GM18505 (cell line): ENCODE measurements at regions not wholly inside any gene's neighbourhood (a gene's known extent, or its start where the extent isn't known, plus 50 kb on each side); places are given as distances from the start of the nearest gene placed in this dataset.

Experiments used
- ATAC-seq: cut with Tn5 transposase; IDR thresholded peaks from one replicate; pipeline ENCODE4 v1.9.1; 2021; ENCODE audit not compliant: unreplicated experiment
- POLR2A ChIP-seq: IDR thresholded peaks from 4 replicates; pipeline ENCODE4 v1.6.1; 2011; ENCODE audit warnings: borderline replicate concordance; ENCODE audit not compliant: insufficient read depth, insufficient read length; ENCODE audit errors: extremely low read depth

DNA sequence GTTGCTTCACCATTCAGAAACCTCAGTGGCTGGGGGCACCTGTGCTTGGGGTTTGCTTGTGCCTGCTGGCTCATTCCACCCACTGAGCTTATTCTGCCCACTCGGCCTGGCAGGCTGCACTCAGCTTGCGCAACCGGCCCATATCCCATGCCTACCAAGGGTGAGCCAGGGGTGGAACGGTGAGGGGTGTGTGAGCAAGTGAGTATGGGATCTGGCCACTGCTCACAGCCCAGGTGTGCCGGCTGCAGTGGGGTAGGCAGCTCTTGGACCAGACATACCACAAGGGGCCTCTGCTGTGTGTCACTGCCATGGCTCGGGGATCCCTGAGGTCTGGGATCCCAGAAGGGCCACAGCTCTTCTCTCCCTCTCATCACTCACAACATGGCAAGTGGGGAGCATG lies 1000.5 kb upstream of the CRIM1 start:
- no peak for TF ChIP-seq POLR2A

DNA sequence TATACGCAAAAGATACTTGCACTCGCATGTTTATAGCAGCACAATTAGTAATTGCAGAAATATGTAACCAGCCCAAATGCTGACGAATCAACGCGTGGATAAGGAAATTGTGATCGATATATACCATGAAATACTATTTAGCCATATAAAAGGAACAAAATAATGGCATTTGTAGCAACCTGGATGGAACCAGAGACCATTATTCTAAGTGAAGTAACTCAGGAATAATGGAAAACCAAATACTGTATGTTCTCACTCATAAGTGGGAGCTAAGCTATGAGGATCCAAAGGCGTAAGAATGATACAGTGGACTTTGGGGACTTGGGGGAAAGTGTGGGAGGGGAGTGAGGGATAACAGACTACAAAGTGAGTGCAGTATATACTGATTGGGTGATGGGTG lies 1008.0 kb upstream of the CRIM1 start:
- ATAC-seq: no peak
- TF ChIP-seq POLR2A: no peak

More for the DNA sequence above, 1000.5 kb upstream of the CRIM1 start:
- ATAC-seq: no peak

DNA sequence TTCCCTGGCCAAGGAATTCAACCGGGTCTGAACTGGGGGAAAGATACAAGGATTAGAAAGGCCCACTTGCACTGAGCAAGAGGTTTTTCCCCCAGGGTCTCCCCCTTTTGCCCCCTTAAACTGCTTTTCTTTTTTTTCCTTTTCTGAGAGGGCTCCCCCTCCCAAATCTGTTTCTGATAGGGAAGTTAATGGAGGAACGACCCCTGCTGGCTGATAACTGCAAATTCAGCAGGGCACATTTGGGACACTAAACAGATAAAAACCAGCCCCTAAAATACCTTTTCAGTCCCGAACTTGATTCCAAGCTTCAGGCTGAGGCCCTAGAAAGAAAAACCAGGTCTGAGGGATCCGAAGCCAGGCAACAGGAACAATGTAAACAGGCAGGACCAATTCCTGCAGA lies 1012.4 kb upstream of the CRIM1 start:
- no peak for ATAC-seq
- TF ChIP-seq POLR2A: no peak

DNA sequence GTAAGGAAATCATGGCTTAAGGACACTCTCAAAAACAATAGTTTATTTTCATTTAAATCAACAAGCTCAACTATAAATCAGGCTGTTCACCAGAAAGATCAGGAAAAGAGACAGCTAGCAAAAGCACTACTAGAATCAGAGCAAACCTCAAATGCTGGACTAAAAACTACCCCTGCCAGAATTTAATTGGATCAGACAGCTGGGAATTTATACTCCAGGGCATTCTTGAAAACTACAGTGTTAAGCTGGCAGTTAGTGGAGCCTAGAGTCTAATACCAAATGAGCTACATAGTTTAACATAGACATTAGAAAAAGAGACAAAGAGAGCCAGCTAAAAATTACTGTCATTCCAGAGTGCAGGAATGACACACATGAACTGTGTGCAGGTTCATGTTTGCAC lies 1016.4 kb upstream of the CRIM1 start:
- no peak for ATAC-seq
- TF ChIP-seq POLR2A: no peak

DNA sequence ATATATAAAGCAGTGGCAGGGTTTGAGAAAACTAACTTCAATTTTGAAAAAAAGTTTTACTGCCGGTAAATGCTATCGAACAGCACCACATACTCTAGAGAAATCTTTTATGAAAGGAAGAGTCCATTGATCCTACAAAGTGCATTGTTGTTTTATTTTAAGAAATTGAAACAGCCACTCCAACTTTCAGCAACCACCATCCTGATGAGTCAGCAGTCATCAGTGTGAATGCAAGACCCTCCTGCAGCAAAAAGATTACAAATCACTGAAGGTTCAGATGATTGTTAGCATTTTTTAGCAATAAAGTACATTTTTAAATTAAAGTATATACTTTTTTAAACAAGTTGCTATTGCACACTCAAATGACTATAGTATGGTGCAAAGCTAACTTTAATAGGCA lies 1017.7 kb upstream of the CRIM1 start:
- no peak for TF ChIP-seq POLR2A
- no peak for ATAC-seq

DNA sequence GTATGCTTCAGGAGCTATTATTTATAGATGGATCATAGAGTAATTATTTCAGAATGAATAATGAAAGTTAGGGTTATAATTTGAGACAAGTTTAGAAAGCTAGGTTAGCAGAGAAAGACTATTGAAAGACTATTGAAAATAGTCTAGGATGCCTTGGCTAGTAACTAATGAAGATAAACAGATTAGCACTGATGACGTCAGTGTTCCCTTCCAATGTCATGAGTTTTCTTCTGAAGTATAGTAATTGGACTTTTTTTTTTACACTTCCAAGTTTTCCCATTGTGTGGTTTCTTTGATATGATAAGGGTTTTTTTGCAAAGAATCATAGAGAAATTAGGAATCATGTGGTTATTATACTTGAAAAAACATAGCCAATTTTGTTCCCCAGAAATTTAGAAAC lies 1041.5 kb upstream of the CRIM1 start:
- no peak for ATAC-seq
- no peak for TF ChIP-seq POLR2A

DNA sequence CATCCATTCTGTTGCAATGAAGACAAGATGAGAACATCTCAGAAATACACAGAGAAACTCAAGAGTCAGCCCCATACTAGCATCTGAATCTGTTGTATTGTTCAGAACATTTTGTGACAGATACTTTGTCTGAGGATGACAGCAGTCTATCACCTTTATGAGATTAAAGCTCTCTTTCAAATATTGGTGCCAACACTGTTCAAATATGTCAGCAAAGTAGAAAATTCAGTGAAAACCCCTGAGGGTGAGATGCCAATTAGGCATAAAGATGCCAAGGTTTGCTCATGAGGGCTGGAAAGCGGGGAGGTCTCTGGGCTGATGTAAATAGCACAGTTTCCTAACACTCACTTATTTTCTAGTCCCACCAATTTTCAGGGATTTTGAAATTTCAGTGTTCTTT lies 1054.2 kb upstream of the CRIM1 start:
- TF ChIP-seq POLR2A: no peak
- no peak for ATAC-seq

DNA sequence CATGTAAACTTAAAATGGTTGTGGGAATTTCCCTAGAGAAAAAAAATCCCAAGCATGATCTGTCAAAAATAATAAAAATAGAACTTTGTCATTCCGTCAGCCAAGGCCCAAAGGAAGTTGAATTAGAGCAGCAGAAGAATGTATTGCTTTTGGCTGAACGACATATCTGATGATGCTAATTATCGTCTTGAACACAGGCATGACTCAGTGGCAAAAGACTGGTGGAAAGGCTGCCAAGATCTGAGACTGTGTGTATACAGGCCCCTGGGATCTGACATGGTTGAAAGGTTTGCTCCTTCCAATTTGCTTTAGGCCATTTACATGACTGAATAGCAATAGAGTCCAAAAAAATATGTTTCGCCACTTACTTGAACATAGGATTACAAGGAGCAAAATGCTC lies 1057.1 kb upstream of the CRIM1 start:
- TF ChIP-seq POLR2A: no peak
- ATAC-seq: no peak

DNA sequence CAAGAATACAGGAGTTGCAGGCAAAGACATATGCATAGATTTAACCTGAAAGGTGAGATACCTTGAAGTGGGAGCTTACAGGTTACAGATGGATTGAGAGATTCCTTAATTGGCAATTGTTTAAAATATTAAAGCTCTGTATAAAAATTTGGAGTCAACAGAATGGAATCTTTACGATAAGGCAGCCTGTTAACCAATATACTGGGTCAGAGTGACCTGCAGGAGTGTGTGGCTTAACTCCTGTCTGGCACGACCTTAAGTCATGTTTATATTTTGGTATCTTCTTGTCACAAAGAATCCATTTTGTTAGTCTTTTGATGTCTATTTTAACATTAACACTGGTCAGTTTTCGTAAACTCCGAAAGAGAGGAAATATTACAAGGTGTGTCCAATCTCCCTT lies 1058.2 kb upstream of the CRIM1 start:
- ATAC-seq: no peak
- TF ChIP-seq POLR2A: no peak

DNA sequence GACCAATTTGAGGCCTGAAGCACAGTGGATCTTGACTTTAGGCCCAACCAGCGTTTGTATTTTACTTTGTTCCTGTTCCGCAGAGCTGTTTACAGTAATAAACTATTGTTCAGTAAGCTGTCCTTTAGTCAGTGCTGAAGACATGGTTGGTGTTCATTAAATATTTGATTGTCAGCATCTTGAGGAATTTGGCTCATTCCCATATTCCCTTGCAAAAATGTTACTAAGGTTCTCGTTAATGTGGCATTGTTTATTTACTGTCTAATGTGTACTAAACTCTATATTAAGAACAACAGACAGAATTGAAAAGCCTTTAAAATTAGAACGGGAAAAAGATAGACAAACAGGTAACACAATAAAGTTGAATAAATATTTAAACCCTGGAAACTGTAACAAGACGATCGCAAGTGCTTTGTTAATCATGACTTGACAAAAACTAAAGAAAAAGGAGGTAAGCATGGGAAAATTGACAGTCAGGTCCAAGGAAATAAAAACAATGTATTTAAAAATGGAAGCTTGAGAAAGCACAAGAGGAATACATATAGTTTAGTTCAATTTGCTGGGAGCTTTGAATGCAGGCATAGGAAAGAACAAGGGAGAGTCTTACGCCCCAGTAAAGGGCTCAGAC lies 1060.8 kb upstream of the CRIM1 start:
- TF ChIP-seq POLR2A: no peak
- no peak for ATAC-seq

DNA sequence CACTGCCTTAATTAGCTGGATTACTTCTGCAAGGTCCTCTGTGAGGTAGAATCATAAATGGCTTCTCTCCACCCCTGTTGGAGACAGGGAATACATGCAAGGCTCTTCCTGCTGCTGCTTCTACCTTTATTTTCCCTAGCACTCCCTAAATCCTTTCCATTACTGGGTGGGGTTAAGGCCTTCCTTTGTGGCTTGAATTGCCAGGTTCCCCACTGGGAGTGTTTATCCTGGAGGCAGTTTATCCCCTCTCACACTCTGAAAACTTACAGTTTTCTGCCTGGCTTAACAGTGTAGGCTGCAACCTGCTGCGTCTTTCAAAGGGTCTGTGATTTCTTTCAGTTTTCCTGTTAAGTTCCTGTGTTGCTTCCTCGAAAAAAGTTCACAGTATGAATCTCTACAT lies 1062.3 kb upstream of the CRIM1 start:
- no peak for TF ChIP-seq POLR2A
- ATAC-seq: no peak

DNA sequence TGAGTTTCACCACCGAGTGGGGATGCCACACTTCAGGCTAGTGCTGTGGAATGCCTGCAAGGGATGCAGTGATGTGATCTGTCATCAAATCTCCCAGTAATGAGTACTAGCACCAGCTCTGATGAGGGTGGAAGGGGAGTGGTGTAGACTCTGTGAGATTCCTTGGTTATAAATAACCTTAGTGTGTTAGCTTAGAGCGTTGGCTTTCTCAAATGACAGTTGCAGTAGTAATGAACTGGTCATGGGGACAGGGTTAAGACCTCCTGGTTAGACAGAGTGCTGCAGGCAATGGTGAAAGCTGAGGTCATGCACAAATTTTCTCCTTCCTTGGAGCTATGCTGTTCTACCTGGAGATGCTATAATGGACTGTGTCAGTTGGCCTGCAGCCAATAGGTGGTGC lies 1063.4 kb upstream of the CRIM1 start:
- no peak for TF ChIP-seq POLR2A
- no peak for ATAC-seq

DNA sequence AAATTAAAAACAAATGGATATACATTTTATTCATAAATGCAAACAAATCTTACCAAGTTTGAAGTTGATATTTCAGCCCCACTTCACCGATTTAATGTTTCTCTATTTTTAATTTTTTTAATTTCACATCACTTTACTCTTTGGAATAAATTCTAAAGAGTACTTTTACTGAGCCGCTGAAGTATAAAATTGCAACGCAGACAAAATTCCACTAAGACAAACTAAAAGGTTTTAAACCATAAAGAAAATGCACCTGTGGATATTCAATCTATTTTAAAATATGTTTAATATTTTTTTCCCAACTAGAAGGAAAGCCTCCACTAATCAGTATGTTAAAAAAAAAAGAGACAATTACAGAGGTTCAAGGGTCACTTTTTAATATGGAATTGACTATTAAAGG lies 1073.9 kb upstream of the CRIM1 start:
- ATAC-seq: no peak
- no peak for TF ChIP-seq POLR2A

DNA sequence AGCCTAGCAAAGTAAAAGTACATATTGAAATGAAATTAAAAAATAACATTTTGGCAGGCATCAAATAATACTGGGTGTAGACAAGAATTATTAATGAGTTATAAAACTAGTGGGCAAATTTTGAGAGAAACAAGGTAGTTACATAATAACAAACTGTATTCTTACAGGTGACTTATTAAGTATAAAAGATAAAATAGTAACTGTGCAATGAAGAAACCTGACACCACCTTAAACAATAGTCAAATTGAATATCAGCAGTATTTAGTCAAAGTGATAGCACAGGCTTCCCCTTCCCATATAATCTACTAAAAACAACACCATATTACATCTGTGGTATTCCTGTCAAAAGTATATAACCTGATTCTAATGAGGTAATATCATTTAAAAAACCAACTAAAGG lies 1099.8 kb upstream of the CRIM1 start:
- no peak for ATAC-seq
- TF ChIP-seq POLR2A: no peak

DNA sequence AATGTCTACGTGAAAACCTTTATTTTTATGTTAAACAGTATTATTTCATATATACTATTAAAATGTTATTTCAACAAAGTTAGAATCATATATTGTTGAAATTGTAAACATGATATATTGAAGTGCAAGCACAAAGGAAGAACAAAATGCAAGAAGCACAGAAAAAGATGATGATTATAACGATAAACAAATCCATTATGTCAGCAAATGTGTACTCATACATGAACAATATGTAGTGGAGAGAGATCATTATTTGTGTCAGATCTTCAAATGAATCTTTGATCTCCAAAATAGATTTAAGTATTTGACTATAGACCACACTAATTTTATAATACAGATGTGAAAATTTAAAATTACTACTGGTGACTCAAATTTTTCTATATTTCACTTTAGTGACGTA lies 1104.4 kb upstream of the CRIM1 start:
- no peak for ATAC-seq
- TF ChIP-seq POLR2A: no peak
